RCC 7860 (cell line): ENCODE measurements at regions not wholly inside any gene's neighbourhood (a gene's known extent, or its start where the extent isn't known, plus 50 kb on each side); places are given as distances from the start of the nearest gene placed in this dataset.

Experiments
- DNase-seq: peaks from one replicate; pipeline ENCODE4 v3.0.0-alpha.2; 2015; ENCODE audit warnings: low spot score
- FAIRE-seq: peaks from 2 replicates; lab custom pipeline; 2012; peaks lifted over from hg19 to GRCh38; lab: Jason Lieb, UNC

- DNase-seq (no peak), FAIRE-seq (no peak)
Measured at GRCh38 chr2:7773362-7774360, 856.4 kb downstream of the RNF144A start.

DNA sequence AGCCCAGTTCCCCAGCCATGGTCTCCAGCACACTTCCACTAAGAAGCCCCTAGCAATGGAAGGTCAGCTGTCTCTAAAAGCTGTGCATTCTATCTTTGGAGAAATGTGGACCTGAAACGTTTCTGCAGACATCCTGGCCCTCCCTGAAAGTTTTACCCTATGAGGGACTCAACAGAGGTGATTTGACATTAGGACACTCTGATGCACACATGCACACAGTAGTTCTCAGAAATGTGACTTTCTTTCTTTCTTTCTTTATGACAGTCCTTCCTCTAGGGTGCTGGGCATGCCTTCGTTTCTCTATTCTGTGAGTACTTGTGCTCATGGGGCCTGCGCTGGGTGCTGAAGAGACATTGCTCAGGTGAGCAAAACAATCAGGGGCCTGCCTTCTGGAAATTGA lies 857.3 kb downstream of the RNF144A start:
- DNase-seq: no peak
- no peak for FAIRE-seq

DNA sequence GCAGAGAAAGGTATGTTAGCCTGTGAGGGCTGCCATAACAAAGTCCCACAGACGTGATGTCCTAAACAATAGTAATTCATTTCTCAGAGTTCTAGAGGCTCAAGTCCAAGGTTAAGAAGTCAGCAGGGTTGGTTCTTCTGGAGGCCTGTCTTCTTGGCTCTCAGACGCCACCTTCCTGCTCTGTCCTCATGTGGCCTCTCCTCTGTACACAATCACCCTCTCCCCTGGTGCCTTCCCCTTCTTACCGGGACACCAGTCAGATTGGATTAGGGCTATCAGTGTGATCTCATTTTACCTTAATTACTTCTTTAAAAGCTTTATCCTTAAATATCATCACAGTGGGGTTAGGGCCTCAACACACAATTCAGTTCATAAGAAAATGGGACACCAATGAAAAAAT lies 860.5 kb downstream of the RNF144A start:
- no peak for FAIRE-seq
- no peak for DNase-seq

- FAIRE-seq (no peak), DNase-seq (no peak)
Measured at GRCh38 chr2:7780321-7780720, 863.1 kb downstream of the RNF144A start.

GRCh38 chr2:7785700-7786099 lies 868.5 kb downstream of the RNF144A start:
- no peak for DNase-seq
- no peak for FAIRE-seq

- DNase-seq: peak; percentile 25
- peak; percentile 82 for FAIRE-seq
Measured at GRCh38 chr2:7788736-7789135, 871.5 kb downstream of the RNF144A start.

GRCh38 chr2:7792031-7792651 lies 874.9 kb downstream of the RNF144A start:
- FAIRE-seq (no peak), DNase-seq (no peak)

GRCh38 chr2:7795778-7796563 lies 878.8 kb downstream of the RNF144A start:
- FAIRE-seq (no peak), DNase-seq (no peak)

GRCh38 chr2:7800031-7800430 lies 881.8 kb upstream of the ID2 start:
- FAIRE-seq: no peak

GRCh38 chr2:7801212-7801611 lies 880.6 kb upstream of the ID2 start:
- no peak for FAIRE-seq

More at GRCh38 chr2:7800031-7800430, 881.8 kb upstream of the ID2 start:
- DNase-seq: no peak

GRCh38 chr2:7803515-7803914 lies 878.3 kb upstream of the ID2 start:
- no peak for DNase-seq
- no peak for FAIRE-seq

More at GRCh38 chr2:7801212-7801611, 880.6 kb upstream of the ID2 start:
- DNase-seq: no peak

GRCh38 chr2:7809640-7810039 lies 872.2 kb upstream of the ID2 start:
- FAIRE-seq (no peak), DNase-seq (no peak)

- FAIRE-seq (no peak), DNase-seq (no peak)
Measured at GRCh38 chr2:7811073-7811472, 870.8 kb upstream of the ID2 start.

DNA sequence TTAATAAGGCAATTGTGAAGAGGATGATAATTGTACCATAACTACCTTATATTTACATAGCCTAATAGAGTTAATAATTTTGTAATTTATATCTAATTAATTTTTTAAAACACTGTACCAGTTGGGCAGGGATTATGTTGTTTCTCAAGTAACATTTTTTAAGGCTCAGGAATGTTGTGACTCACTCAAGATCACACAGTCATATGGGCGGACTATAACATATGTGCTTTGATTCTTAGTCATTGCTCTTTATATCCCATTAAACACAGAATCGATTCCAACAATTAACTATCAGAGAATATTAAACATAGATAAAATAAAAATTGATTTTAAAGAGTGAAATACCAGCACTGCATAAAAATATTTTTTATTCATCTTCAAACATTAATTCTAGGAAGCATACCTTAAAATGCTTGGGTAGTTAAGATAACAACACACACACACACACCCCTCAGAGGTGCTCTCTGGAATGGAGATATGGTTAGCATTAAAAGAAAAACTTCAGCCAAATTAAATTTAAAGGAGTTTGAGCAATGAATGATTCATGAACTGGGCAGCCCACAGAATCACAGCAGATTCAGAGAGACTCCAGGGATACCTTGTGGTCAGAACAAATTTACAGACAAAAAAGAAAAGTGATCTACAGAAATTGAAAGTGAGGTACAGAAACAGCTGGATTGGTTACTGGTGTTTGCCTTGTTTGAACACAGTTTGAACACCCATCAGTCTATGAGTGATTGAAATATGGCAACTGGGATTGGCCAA lies 869.4 kb upstream of the ID2 start:
- FAIRE-seq (peak; percentile 98), DNase-seq (peak; percentile 76)

- peak; percentile 21 for DNase-seq
- no peak for FAIRE-seq
Measured at GRCh38 chr2:7813541-7814292, 868.1 kb upstream of the ID2 start.

GRCh38 chr2:7815726-7816125 lies 866.1 kb upstream of the ID2 start:
- no peak for FAIRE-seq

GRCh38 chr2:7816233-7816632 lies 865.6 kb upstream of the ID2 start:
- DNase-seq: no peak
- FAIRE-seq: no peak

More at GRCh38 chr2:7815726-7816125, 866.1 kb upstream of the ID2 start:
- DNase-seq: no peak

DNA sequence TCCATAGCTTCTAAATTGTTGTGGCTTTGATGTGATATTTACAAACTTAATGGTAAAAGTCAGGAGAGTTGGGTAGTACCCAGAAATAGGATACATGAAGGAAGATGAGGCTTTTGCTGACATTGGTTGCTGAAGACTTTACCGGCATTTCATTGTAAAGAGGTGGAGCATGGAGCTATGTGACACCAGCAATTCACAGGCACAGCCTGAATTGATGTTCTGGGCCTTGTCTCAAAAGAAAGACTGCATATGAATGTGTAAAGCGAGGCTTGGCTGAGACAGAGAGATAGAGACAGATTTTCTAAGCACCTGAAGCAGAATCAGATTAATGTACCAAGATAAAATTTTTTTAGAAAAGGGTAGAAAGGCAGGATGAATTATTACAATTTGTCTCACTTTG lies 864.9 kb upstream of the ID2 start:
- no peak for FAIRE-seq
- no peak for DNase-seq

DNA sequence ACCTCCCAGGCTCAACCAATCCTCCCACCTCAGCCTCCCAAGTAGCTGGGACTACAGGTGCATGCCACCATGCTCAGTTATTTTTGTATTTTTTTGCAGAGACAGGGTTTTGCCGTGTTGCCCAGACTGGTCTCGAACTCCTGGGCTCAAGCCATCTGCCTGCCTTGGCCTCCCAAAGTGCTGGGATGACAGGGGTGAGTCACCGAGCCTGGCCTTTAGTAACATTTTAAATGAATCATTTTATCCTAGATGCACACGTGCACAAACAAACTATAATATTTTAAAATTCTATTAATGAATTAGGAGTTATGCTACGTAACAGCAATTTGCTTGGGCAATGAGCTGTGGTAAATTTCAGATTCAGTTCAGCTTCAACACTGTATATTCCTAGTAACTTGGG lies 862.5 kb upstream of the ID2 start:
- DNase-seq (no peak), FAIRE-seq (no peak)

DNA sequence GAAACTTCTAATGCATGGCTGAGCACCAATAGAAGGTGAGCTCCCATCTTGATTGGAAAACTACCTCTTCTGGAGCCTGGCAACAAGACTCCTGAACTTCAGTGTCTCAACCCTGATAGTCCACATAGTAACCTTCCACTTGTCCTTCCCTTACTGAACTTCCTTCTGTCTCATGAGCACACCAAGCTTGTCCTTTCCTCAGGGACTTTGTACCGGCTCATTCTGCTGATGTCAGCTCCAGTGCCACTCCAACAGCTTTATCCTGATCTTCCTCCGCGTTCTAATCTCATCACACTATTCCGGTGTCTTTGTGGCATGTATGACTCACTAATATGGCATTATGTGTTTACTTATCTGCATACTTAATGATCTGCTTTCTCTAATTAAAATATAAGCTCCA lies 862.0 kb upstream of the ID2 start:
- DNase-seq (peak; percentile 21), FAIRE-seq (no peak)
